PFSK-1 (cell line): ENCODE measurements at regions not wholly inside any gene's neighbourhood (a gene's known extent, or its start where the extent isn't known, plus 50 kb on each side); places are given as distances from the start of the nearest gene placed in this dataset.

Experiments
- FOXP2 ChIP-seq: optimal IDR thresholded peaks from 2 replicates; pipeline ENCODE3; 2011; ENCODE audit warnings: borderline replicate concordance, control low read depth, inconsistent platforms; ENCODE audit not compliant: insufficient read depth; ENCODE audit errors: extremely low read length, extremely low read depth
- POLR2AphosphoS5 ChIP-seq: IDR thresholded peaks from 2 replicates; pipeline ENCODE4 v1.6.1; 2012; ENCODE audit warnings: low read depth, mild to moderate bottlenecking, control low read depth, low read length, moderate library complexity
- SIN3A ChIP-seq: IDR thresholded peaks from 2 replicates; pipeline ENCODE4 v1.6.1; 2012; ENCODE audit warnings: mild to moderate bottlenecking, low read length, moderate library complexity, borderline replicate concordance; ENCODE audit not compliant: insufficient read depth
- TAF1 ChIP-seq: IDR thresholded peaks from 2 replicates; pipeline ENCODE4 v1.6.1; 2012; ENCODE audit warnings: low read length, control low read depth, borderline replicate concordance; ENCODE audit not compliant: insufficient read depth
- TF ChIP-seq, protein P1 (sequence below), 2 experiments: IDR thresholded peaks; 2 replicates each; pipeline versions ENCODE4 v1.6.1 to v1.8.0; 2011 to 2012; ENCODE audit warnings: low read depth in 2 of 2, low read length in 2 of 2, control low read depth in 1 of 2, inconsistent platforms in 1 of 2, mild to moderate bottlenecking in 1 of 2, moderate library complexity in 1 of 2; ENCODE audit not compliant: insufficient read depth in 1 of 2

DNA sequence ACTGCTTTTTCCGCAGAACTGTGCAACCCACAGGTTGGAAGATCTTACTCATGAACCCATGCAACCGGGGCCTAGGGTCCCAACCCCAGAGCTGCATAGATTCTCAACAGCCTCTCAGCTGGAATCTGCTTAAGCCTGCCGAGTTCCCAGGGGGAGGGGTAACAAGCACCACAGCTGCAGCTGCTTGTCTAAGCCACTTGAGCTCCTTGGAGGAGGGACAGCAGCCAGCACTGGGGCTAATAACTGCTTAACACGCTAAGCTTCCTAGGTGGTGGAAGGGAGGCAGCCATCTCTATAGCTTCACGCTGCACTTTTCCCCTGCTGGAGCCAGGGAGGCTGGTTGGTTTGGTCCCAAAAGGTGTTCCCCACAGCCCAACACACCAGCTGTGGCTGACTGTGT is 311.6 kb downstream of the DSC3 start:
- no peak for TF ChIP-seq SIN3A
- TF ChIP-seq FOXP2, result no peak
- no peak for TF ChIP-seq TAF1
- TF ChIP-seq, protein P1, sequence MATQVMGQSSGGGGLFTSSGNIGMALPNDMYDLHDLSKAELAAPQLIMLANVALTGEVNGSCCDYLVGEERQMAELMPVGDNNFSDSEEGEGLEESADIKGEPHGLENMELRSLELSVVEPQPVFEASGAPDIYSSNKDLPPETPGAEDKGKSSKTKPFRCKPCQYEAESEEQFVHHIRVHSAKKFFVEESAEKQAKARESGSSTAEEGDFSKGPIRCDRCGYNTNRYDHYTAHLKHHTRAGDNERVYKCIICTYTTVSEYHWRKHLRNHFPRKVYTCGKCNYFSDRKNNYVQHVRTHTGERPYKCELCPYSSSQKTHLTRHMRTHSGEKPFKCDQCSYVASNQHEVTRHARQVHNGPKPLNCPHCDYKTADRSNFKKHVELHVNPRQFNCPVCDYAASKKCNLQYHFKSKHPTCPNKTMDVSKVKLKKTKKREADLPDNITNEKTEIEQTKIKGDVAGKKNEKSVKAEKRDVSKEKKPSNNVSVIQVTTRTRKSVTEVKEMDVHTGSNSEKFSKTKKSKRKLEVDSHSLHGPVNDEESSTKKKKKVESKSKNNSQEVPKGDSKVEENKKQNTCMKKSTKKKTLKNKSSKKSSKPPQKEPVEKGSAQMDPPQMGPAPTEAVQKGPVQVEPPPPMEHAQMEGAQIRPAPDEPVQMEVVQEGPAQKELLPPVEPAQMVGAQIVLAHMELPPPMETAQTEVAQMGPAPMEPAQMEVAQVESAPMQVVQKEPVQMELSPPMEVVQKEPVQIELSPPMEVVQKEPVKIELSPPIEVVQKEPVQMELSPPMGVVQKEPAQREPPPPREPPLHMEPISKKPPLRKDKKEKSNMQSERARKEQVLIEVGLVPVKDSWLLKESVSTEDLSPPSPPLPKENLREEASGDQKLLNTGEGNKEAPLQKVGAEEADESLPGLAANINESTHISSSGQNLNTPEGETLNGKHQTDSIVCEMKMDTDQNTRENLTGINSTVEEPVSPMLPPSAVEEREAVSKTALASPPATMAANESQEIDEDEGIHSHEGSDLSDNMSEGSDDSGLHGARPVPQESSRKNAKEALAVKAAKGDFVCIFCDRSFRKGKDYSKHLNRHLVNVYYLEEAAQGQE (IDR thresholded peaks at IDR 0.05; ENCODE audit: insufficient read depth in 1 of 2, low read depth in 2 of 2, low read length in 2 of 2), result no peak
- TF ChIP-seq POLR2AphosphoS5, result no peak

DNA sequence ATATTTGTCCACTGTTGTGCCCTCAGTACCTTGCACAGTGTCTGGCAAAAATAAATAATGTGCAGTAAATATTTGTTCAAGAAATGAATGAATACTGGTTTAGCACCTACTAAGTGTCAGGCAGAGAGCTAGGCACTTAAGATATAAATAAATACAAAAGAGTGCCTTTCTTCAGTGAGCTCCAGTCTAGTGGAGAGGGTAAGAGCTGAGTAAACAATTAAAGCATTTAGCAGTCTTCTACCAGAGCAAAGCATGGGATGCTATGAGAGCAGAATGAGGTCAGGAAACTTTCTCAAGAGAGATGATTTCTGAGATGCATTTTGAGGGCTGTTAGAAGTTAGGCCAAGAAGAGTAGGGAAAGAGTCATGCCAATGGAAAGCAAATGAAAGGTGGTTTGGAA is 314.7 kb downstream of the DSC3 start:
- TF ChIP-seq SIN3A, result no peak
- TF ChIP-seq TAF1, result no peak
- TF ChIP-seq POLR2AphosphoS5, result no peak
- TF ChIP-seq FOXP2, result no peak
- TF ChIP-seq, protein P1 (IDR thresholded peaks at IDR 0.05; ENCODE audit: insufficient read depth in 1 of 2, low read depth in 2 of 2, low read length in 2 of 2), result no peak

DNA sequence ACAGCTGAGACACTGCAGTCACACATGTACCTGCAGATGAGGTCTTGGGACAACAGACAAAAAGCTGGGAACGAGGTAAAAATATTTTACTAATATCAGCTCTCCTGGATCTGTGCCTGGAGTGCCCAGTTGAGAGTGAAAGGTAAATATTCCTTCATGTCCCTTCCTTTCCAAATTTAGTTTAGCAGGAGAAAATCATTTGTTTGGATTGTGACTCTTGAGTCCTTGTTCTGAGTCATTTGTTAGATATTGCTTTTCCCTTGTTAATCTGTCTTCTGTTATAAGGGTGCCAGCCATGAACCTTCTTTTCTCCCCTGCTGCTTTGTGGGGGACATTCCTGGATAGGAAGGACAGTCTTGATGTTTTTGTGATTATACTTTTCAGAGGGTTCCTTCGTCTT is 329.2 kb downstream of the DSC3 start:
- no peak for TF ChIP-seq TAF1

DNA sequence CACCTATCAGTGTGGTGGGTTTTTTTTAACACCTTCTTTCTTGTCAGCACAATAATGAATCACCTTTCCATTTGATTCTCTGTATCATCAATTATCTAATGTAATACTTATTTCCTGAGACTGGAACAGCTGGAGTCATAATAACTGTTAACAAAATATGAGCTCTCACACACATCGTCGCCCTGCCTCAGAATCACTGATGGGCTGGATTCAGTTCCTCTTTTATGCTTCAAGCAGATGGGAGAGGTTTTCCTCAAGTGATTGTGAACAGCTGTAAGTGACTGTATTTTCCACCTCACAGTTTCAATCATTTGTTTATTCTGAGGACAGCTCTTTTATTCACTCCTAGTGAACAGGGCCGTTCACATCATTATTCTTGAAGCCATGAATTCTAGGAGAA is 330.2 kb downstream of the DSC3 start:
- TF ChIP-seq FOXP2 (no peak), POLR2AphosphoS5 (no peak), TAF1 (no peak)
- TF ChIP-seq, protein P1 (IDR thresholded peaks at IDR 0.05; ENCODE audit: insufficient read depth in 1 of 2, low read depth in 2 of 2, low read length in 2 of 2), result no peak

DNA sequence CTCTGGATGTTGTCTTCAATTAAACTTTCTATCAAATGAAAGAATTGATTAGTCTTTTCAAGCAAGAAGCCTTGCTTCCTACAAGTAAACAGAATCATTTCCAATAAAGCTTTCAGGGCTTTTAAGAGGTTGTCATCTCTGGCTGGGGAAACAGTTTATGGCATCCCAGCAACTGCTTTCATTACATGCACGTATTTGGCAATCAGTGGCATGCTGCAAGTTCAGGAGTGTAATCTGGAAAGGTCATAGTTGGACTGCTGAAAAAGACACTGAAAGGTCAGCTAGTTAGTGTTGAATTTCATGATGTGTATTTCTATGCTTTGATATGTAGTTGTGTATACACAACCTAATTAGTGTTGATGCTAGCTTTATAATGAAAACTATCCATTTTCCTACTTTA is 332.9 kb downstream of the DSC3 start:
- TF ChIP-seq FOXP2 (no peak), TAF1 (no peak), POLR2AphosphoS5 (no peak), SIN3A (no peak)
- TF ChIP-seq, protein P1 (IDR thresholded peaks at IDR 0.05; ENCODE audit: insufficient read depth in 1 of 2, low read depth in 2 of 2, low read length in 2 of 2), result no peak
